ENCODE measurements at regions not wholly inside any gene's neighbourhood (a gene's known extent, or its start where the extent isn't known, plus 50 kb on each side); places are given as distances from the start of the nearest gene placed in this dataset.

DNA sequence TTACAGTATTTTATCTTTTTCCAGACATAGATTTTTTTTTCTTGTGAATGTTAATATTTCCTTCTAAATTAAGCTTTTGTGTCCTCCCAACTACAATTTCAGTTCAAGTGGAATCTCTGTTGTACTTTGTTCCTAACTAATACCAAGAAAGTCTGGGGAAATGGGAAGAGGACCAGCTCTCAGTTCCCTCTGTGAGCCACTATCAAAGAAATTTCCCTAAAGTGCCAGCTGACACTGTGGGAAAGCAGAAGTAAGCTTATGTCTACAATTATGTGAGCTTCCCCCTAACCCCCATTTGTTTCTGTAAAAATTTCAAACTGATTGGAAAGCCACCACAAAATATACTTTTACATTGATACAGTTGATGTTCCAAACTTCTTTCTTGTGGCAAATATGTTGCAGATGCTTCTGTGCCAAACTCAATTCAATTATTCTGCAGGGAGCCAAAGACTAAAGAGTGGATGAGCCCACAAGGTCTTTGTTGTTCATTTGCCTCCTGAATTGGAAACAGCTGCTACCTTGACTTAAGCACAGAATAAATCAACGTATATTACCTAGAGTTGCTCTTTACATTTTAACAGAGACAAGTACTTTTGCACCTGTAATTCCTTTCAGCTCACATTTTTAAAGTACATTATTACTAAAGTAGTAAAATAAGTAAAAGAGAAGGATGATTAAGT lies 306.6 kb downstream of the PTH2R start:
- no peak for TF ChIP-seq POLR2AphosphoS5 (IDR thresholded peaks at IDR 0.05; ENCODE audit: borderline replicate concordance, low read depth, low read length)
- no peak for TF ChIP-seq EZH2 (IDR thresholded peaks at IDR 0.05)
